IPS DF 4.7 (cell line): ENCODE measurements at regions not wholly inside any gene's neighbourhood (a gene's known extent, or its start where the extent isn't known, plus 50 kb on each side); places are given as distances from the start of the nearest gene placed in this dataset.

Experiments
- DNase-seq: peaks from one replicate; pipeline ENCODE4 v3.0.0-alpha.2; 2013; ENCODE audit warnings: low spot score; ENCODE audit errors: extremely low read depth

- DNase-seq = no peak
Measured at GRCh38 chr18:51912381-51912780, 427.6 kb upstream of the DCC start.

GRCh38 chr18:51915176-51915575 lies 424.8 kb upstream of the DCC start:
- no peak for DNase-seq

GRCh38 chr18:51921862-51922261 lies 418.1 kb upstream of the DCC start:
- no peak for DNase-seq

- no peak for DNase-seq
Measured at GRCh38 chr18:51933903-51934302, 406.1 kb upstream of the DCC start.

GRCh38 chr18:51936115-51936514 lies 403.9 kb upstream of the DCC start:
- DNase-seq = no peak

- no peak for DNase-seq
Measured at GRCh38 chr18:51941999-51942398, 398.0 kb upstream of the DCC start.

GRCh38 chr18:51943281-51943680 lies 396.7 kb upstream of the DCC start:
- DNase-seq = no peak

- DNase-seq = no peak
Measured at GRCh38 chr18:51946946-51947345, 393.1 kb upstream of the DCC start.

- no peak for DNase-seq
Measured at GRCh38 chr18:51952844-51953243, 387.2 kb upstream of the DCC start.

- no peak for DNase-seq
Measured at GRCh38 chr18:51953521-51953920, 386.5 kb upstream of the DCC start.

- no peak for DNase-seq
Measured at GRCh38 chr18:51955136-51955535, 384.9 kb upstream of the DCC start.

- DNase-seq = peak; percentile 9
Measured at GRCh38 chr18:51957001-51957400, 383.0 kb upstream of the DCC start.

- DNase-seq = no peak
Measured at GRCh38 chr18:51980101-51980500, 359.9 kb upstream of the DCC start.

GRCh38 chr18:51988277-51988676 lies 351.7 kb upstream of the DCC start:
- DNase-seq = no peak

GRCh38 chr18:51997129-51997528 lies 342.9 kb upstream of the DCC start:
- DNase-seq = no peak

GRCh38 chr18:51998066-51998465 lies 341.9 kb upstream of the DCC start:
- no peak for DNase-seq

GRCh38 chr18:51998711-51999110 lies 341.3 kb upstream of the DCC start:
- DNase-seq = no peak

- DNase-seq = no peak
Measured at GRCh38 chr18:51999351-51999750, 340.6 kb upstream of the DCC start.

- DNase-seq = no peak
Measured at GRCh38 chr18:52000435-52000834, 339.6 kb upstream of the DCC start.

GRCh38 chr18:52001106-52001505 lies 338.9 kb upstream of the DCC start:
- no peak for DNase-seq

GRCh38 chr18:52002600-52002999 lies 337.4 kb upstream of the DCC start:
- DNase-seq = no peak

- DNase-seq = no peak
Measured at GRCh38 chr18:52007105-52007504, 332.9 kb upstream of the DCC start.

GRCh38 chr18:52008330-52008729 lies 331.7 kb upstream of the DCC start:
- DNase-seq = no peak

- DNase-seq = no peak
Measured at GRCh38 chr18:52008736-52009135, 331.3 kb upstream of the DCC start.
